ENCODE measurements at regions not wholly inside any gene's neighbourhood (a gene's known extent, or its start where the extent isn't known, plus 50 kb on each side); places are given as distances from the start of the nearest gene placed in this dataset.

- TF ChIP-seq POLR2A (IDR thresholded peaks at IDR 0.05; ENCODE audit: low read depth, low read length) = no peak
- TF ChIP-seq POLR2AphosphoS5 (IDR thresholded peaks at IDR 0.05; ENCODE audit: low read depth, low read length) = no peak
- no peak for TF ChIP-seq TAF1 (IDR thresholded peaks at IDR 0.05; ENCODE audit: borderline replicate concordance, low read depth, low read length)
Observed at GRCh38 chr4:63458010-63458409, 951.2 kb downstream of the TECRL start.
